22Rv1 (cell line): ENCODE measurements at regions not wholly inside any gene's neighbourhood (a gene's known extent, or its start where the extent isn't known, plus 50 kb on each side); places are given as distances from the start of the nearest gene placed in this dataset.

Experiments
- ZFX ChIP-seq: fragments of 450-650 bp; IDR thresholded peaks from 2 replicates; pipeline ENCODE4 v1.6.1; 2017; ENCODE audit warnings: antibody characterized with exemption, borderline replicate concordance
- TF ChIP-seq, protein P1 (sequence below): fragments of 450-650 bp; IDR thresholded peaks from 2 replicates; pipeline ENCODE4 v1.5.1; 2017; ENCODE audit warnings: mild to moderate bottlenecking

DNA sequence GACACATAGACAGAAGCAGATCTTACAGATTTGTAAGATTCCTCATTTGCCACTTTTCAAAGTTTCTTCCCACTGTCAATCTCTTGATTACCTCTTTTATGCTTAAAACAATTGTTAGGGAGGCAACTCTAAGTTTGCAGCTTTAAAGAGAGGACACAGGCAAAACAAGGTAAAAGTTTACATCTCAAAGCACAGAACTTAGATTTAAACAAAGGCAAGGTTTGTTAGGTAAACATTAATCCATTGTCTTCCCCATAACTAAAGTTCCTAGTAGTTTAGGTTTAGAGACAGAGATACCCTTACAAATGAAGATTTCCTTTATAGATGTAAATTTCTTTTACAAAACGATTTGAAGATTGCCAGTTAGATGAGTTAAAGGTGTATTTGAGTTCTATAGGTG, 176.9 kb downstream of the AASDH start:
- TF ChIP-seq, protein P1, sequence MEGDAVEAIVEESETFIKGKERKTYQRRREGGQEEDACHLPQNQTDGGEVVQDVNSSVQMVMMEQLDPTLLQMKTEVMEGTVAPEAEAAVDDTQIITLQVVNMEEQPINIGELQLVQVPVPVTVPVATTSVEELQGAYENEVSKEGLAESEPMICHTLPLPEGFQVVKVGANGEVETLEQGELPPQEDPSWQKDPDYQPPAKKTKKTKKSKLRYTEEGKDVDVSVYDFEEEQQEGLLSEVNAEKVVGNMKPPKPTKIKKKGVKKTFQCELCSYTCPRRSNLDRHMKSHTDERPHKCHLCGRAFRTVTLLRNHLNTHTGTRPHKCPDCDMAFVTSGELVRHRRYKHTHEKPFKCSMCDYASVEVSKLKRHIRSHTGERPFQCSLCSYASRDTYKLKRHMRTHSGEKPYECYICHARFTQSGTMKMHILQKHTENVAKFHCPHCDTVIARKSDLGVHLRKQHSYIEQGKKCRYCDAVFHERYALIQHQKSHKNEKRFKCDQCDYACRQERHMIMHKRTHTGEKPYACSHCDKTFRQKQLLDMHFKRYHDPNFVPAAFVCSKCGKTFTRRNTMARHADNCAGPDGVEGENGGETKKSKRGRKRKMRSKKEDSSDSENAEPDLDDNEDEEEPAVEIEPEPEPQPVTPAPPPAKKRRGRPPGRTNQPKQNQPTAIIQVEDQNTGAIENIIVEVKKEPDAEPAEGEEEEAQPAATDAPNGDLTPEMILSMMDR: no peak
- no peak for TF ChIP-seq ZFX
